ENCODE measurements at regions not wholly inside any gene's neighbourhood (a gene's known extent, or its start where the extent isn't known, plus 50 kb on each side); places are given as distances from the start of the nearest gene placed in this dataset.

DNA sequence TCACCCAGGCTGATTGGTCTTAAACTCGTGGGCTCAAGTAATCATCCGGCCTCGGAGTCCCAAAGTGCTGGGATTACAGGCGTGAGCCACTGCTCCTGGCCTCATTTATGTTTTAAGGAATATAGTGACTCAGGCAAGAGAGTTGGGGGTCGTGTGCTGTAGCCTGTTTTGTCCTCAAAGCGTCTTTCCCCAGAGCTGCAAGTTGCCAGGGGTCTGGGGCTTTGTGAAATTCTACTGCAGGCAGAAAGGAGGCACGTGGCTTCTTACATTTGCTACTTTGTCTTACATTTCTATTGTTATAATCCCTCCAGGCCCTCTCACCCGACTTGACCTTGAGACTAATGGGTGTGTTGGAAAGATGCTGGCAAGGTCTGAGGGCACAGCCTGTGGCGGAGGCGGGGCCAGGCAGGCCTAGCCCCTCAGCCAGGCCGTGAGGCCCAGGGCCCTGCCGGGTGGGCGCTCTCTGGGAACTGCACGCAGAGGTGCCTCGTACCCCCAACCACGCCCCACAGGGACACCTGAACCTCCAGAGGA is 85.8 kb upstream of the NDUFV2 start:
- no peak for ATAC-seq (ENCODE audit: poor library complexity)

DNA sequence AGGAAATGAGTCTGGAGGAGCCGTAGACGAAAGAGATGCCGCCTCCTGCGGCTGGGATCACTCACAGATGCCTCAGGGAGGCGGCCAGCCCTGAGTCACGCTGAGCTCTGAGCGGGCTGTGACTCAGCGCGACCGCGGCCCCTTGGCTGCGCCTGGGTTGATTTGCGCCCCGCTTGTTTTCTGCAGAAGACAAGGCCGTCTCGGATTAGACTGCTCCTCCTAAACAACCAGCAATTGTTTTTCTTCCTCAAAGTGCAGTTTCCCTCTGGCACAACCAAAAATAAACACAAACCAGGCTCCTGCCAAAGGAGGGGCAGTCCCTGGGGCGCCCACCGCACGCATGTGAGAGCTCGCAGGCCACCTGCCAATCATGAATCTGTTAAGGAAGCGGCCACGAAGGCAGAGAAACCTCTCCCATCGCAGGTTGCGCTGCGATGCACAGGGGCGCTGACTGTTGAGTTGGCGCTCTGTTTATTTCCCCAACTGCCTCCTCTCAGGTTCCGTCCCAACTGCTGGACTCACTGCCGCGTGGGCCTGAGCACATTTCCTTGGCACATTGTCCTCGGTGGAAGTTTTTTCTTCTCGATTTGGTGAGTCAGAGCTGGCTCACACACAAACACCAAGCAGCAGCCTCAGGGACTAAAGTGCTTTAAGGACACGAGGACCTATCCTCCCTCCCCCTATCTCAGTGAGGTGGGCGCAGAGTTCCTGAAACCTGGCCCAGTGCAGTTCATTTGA is 85.2 kb upstream of the NDUFV2 start:
- Histone ChIP-seq H3K4me1 (ENCODE audit: insufficient read depth, low read length) (peaks cover 12% of the 10 kb centered on the region), H3K4me3 (ENCODE audit: low read length) (peak overlapping the region; percentile 29), H3K27me3 (ENCODE audit: control insufficient read depth in 1 of 2, insufficient read depth in 2 of 2, low read length in 2 of 2) (no peaks in the 10 kb centered on the region), H3K27ac (ENCODE audit: low read depth in 1 of 2, low read length in 2 of 2) (no peak overlapping the region), H3K36me3 (ENCODE audit: insufficient read depth, low read length) (no peaks in the 10 kb centered on the region), H3K9me3 (ENCODE audit: control insufficient read depth in 1 of 2, insufficient read depth in 1 of 2, low read length in 2 of 2) (no peaks in the 10 kb centered on the region)
- peak overlapping the region; percentile 59 for H3K4me3 Mint-ChIP-seq
- no peaks in the 10 kb centered on the region for H3K4me1 Mint-ChIP-seq (ENCODE audit: low read depth)
- ChIA-PET CTCF (no interaction called here), POLR2A (no interaction called here)
- H3K27me3 Mint-ChIP-seq = peaks cover 4% of the 10 kb centered on the region
- peak in 12 of 14 experiments; percentile 10 to 68 (median 44) for DNase-seq
- peak; percentile 64 for ATAC-seq (ENCODE audit: poor library complexity)
- no peak overlapping the region for H3K27ac Mint-ChIP-seq
- H3K9me3 Mint-ChIP-seq = no peaks in the 10 kb centered on the region
- TF ChIP-seq, protein P1, sequence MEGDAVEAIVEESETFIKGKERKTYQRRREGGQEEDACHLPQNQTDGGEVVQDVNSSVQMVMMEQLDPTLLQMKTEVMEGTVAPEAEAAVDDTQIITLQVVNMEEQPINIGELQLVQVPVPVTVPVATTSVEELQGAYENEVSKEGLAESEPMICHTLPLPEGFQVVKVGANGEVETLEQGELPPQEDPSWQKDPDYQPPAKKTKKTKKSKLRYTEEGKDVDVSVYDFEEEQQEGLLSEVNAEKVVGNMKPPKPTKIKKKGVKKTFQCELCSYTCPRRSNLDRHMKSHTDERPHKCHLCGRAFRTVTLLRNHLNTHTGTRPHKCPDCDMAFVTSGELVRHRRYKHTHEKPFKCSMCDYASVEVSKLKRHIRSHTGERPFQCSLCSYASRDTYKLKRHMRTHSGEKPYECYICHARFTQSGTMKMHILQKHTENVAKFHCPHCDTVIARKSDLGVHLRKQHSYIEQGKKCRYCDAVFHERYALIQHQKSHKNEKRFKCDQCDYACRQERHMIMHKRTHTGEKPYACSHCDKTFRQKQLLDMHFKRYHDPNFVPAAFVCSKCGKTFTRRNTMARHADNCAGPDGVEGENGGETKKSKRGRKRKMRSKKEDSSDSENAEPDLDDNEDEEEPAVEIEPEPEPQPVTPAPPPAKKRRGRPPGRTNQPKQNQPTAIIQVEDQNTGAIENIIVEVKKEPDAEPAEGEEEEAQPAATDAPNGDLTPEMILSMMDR (IDR thresholded peaks at IDR 0.05) = no peak
- intact Hi-C loops (cut with DNase I, micrococcal nuclease) = no loop called here
- no peaks in the 10 kb centered on the region for H3K36me3 Mint-ChIP-seq (ENCODE audit: low read depth)

More for the DNA sequence above, 85.8 kb upstream of the NDUFV2 start:
- peaks cover 12% of the 10 kb centered on the region for H3K4me1 ChIP-seq (ENCODE audit: insufficient read depth, low read length)
- Mint-ChIP-seq H3K4me1 (ENCODE audit: low read depth) (no peaks in the 10 kb centered on the region), H3K4me3 (no peak overlapping the region), H3K27ac (no peak overlapping the region), H3K36me3 (ENCODE audit: low read depth) (no peaks in the 10 kb centered on the region), H3K9me3 (no peaks in the 10 kb centered on the region), H3K27me3 (peaks cover 4% of the 10 kb centered on the region)
- TF ChIP-seq, protein P1 (IDR thresholded peaks at IDR 0.05) = no peak
- ChIA-PET POLR2A (no interaction called here), CTCF (no interaction called here)
- H3K9me3 ChIP-seq (ENCODE audit: control insufficient read depth in 1 of 2, insufficient read depth in 1 of 2, low read length in 2 of 2) = no peaks in the 10 kb centered on the region
- H3K27ac ChIP-seq (ENCODE audit: low read depth in 1 of 2, low read length in 2 of 2) = no peak overlapping the region
- DNase-seq = no peak
- H3K4me3 ChIP-seq (ENCODE audit: low read length) = peak overlapping the region; percentile 29
- intact Hi-C loops (cut with DNase I, micrococcal nuclease) = no loop called here
- H3K36me3 ChIP-seq (ENCODE audit: insufficient read depth, low read length) = no peaks in the 10 kb centered on the region
- H3K27me3 ChIP-seq (ENCODE audit: control insufficient read depth in 1 of 2, insufficient read depth in 2 of 2, low read length in 2 of 2) = no peaks in the 10 kb centered on the region

DNA sequence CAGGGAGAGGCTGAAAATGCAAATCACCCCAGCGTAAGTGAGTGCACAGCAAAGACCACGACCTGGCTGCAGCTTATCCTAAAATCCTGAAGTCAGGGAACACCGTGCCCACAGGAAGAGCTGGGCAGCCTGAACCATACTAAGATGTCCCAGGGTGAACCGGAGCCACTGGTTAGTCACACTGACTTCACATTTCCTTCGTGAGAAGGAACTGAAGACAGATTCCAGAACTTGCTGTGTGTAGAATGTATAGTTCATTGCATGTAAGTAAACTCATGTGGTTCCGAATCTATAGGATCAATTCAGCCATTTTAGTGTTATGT is 84.6 kb upstream of the NDUFV2 start:
- Histone ChIP-seq H3K27ac (ENCODE audit: low read depth in 1 of 2, low read length in 2 of 2) (no peak overlapping the region), H3K9me3 (ENCODE audit: control insufficient read depth in 1 of 2, insufficient read depth in 1 of 2, low read length in 2 of 2) (no peaks in the 10 kb centered on the region), H3K27me3 (ENCODE audit: control insufficient read depth in 1 of 2, insufficient read depth in 2 of 2, low read length in 2 of 2) (no peaks in the 10 kb centered on the region), H3K4me1 (ENCODE audit: insufficient read depth, low read length) (peaks cover 12% of the 10 kb centered on the region), H3K4me3 (ENCODE audit: low read length) (no peak overlapping the region), H3K36me3 (ENCODE audit: insufficient read depth, low read length) (no peaks in the 10 kb centered on the region)
- H3K27me3 Mint-ChIP-seq = peaks cover 4% of the 10 kb centered on the region
- H3K4me1 Mint-ChIP-seq (ENCODE audit: low read depth) = no peaks in the 10 kb centered on the region
- TF ChIP-seq, protein P1 (IDR thresholded peaks at IDR 0.05) = no peak
- H3K4me3 Mint-ChIP-seq = no peak overlapping the region
- H3K36me3 Mint-ChIP-seq (ENCODE audit: low read depth) = no peaks in the 10 kb centered on the region
- POLR2A ChIA-PET = no interaction called here
- no peaks in the 10 kb centered on the region for H3K9me3 Mint-ChIP-seq
- CTCF ChIA-PET = no interaction called here
- intact Hi-C loops (cut with DNase I, micrococcal nuclease) = no loop called here
- no peak overlapping the region for H3K27ac Mint-ChIP-seq
- ATAC-seq (ENCODE audit: poor library complexity) (no peak), DNase-seq (peak in 2 of 14 experiments; percentile 14 to 33)
